Body of pancreas (tissue), 4 donors: ENCODE measurements at regions not wholly inside any gene's neighbourhood (a gene's known extent, or its start where the extent isn't known, plus 50 kb on each side); places are given as distances from the start of the nearest gene placed in this dataset.

Experiments
- POLR2A ChIP-seq, 3 donors: fragments of 450-650 bp; IDR thresholded peaks; one replicate each; pipeline ENCODE4 v1.6.1; 2016; ENCODE audit warnings: antibody characterized with exemption in 3 of 3, mild to moderate bottlenecking in 2 of 3
- TF ChIP-seq, protein P1 (sequence below), 7 experiments: fragments of 450-650 bp in 4 of 7; fragments of 200-600 bp in 3 of 7; sonication (generic) in 3 of 7; IDR thresholded peaks; one replicate each; pipeline ENCODE4 v1.5.1; 2016 to 2019; ENCODE audit warnings: antibody characterized with exemption in 7 of 7

DNA sequence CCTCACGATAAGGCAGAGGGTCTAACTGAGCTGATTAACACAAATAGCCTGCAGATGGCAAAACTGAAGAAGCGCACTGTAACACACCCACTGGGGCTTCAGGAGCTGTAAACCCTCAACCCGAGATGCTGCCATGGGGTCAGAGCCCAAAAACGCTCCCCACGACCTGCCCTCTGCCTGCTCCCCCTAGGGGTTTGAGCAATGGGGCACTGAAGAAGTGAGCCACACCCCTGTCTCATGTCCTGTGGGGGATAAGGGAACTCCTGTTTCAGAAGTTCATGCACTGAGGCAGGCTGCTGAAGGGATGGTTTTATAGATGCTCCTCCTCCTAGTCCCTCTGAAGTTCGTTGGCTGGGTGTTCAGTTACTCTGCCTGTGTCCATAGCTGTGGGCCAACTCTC, 105.9 kb upstream of the CELF4 start:
- TF ChIP-seq, protein P1, sequence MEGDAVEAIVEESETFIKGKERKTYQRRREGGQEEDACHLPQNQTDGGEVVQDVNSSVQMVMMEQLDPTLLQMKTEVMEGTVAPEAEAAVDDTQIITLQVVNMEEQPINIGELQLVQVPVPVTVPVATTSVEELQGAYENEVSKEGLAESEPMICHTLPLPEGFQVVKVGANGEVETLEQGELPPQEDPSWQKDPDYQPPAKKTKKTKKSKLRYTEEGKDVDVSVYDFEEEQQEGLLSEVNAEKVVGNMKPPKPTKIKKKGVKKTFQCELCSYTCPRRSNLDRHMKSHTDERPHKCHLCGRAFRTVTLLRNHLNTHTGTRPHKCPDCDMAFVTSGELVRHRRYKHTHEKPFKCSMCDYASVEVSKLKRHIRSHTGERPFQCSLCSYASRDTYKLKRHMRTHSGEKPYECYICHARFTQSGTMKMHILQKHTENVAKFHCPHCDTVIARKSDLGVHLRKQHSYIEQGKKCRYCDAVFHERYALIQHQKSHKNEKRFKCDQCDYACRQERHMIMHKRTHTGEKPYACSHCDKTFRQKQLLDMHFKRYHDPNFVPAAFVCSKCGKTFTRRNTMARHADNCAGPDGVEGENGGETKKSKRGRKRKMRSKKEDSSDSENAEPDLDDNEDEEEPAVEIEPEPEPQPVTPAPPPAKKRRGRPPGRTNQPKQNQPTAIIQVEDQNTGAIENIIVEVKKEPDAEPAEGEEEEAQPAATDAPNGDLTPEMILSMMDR (IDR thresholded peaks at IDR 0.05), result no peak
- TF ChIP-seq POLR2A (IDR thresholded peaks at IDR 0.05), result no peak
